ENCODE measurements at regions not wholly inside any gene's neighbourhood (a gene's known extent, or its start where the extent isn't known, plus 50 kb on each side); places are given as distances from the start of the nearest gene placed in this dataset.
"Not testable (repeated sequence)": the region's sequence is repeated elsewhere in the genome, so short reads cannot be mapped to it uniquely, and the experiment has no call there.

DNA sequence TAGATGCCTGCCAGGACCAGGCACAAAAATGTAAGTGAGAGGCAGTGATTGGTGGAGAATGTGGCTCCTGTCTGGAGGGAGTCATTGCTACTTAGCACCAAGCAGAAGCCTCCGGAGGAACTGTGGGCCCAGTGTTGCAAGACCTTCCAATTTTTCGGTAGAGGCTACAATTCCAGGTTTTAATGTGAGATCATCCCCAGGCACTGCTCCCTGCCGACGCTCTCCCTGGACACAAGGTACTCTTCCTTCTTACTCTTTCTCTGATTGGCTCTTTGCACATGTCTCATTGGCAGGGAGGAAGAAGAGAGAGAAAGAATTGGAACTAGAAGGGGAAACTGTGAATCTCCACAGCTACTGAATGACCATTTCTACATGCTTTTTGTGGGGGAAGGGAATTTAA, 53.7 kb upstream of the EP300 start:
- 58 to 59% methylated on average over 4 of the region's 4 CpGs for WGBS, 2 donors
- ATAC-seq: no peak

DNA sequence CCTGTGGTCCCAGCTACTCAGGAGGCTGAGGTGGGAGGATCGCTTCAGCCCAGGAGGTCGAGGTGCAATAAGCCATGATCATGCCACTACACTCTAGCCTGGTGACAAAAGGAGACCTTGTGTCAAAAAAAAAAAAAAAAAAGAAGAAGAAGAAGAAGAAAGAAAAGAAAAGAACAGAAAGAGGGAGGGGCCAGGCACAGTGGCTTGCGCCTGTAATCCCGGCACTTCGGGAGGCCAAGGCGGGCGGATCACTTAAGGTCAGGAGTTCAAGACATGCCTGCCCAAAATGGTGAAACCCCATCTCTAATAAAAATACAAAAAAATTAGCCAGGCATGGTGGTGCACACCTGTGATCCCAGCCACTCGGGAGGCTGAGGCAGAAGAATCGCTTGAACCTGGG, 52.8 kb upstream of the EP300 start:
- H3K9me3 ChIP-seq, H3K4me3 ChIP-seq, H3K27ac ChIP-seq, H3K36me3 ChIP-seq, FAIRE-seq, DNase-seq, ATAC-seq, H3K27me3 ChIP-seq, H3K4me1 ChIP-seq: not testable (repeated sequence)
- 86 to 92% methylated on average over 9 of the region's 9 CpGs for WGBS, 2 donors
- intact Hi-C loops (cut with DNase I): loop anchor here in 1 of 3 donors (10.0 kb wide), 1 partner anchor 45 kb away; no protein-coding TSS in a partner anchor

More for the DNA sequence above, 53.7 kb upstream of the EP300 start:
- no peaks in the 10 kb centered on the region for H3K27me3 ChIP-seq
- no peaks in the 10 kb centered on the region for H3K4me1 ChIP-seq
- DNase-seq: no peak
- TF ChIP-seq, protein P1, sequence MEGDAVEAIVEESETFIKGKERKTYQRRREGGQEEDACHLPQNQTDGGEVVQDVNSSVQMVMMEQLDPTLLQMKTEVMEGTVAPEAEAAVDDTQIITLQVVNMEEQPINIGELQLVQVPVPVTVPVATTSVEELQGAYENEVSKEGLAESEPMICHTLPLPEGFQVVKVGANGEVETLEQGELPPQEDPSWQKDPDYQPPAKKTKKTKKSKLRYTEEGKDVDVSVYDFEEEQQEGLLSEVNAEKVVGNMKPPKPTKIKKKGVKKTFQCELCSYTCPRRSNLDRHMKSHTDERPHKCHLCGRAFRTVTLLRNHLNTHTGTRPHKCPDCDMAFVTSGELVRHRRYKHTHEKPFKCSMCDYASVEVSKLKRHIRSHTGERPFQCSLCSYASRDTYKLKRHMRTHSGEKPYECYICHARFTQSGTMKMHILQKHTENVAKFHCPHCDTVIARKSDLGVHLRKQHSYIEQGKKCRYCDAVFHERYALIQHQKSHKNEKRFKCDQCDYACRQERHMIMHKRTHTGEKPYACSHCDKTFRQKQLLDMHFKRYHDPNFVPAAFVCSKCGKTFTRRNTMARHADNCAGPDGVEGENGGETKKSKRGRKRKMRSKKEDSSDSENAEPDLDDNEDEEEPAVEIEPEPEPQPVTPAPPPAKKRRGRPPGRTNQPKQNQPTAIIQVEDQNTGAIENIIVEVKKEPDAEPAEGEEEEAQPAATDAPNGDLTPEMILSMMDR (IDR thresholded peaks at IDR 0.05): no peak
- H3K4me3 ChIP-seq: no peak overlapping the region
- H3K27ac ChIP-seq: no peak overlapping the region
- intact Hi-C loops (cut with DNase I): loop anchor here in 1 of 3 donors (10.0 kb wide), 1 partner anchor 46 kb away; no protein-coding TSS in a partner anchor
- no peaks in the 10 kb centered on the region for H3K9me3 ChIP-seq
- FAIRE-seq: no peak
- H3K36me3 ChIP-seq: no peaks in the 10 kb centered on the region

DNA sequence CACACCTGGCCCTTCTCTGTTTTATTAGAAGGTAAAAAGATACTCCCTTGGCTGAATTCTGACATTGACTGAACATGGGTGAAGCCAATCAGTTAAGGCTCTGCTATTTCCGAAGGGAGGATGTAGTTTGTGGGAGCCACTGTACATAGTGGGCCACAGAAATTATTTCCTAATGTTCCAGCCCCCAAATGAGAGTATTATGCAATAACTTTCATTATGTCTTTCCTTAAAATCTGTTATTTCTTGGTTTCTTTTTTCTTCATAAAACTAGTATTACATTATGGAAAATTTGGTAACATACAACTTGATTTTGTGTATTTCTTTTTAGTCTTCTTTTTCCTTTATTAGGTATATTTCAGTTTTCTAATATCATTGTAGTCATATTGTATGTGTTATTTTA, 51.9 kb upstream of the EP300 start:
- intact Hi-C loops (cut with DNase I): no loop called here
- Histone ChIP-seq H3K9me3 (no peaks in the 10 kb centered on the region), H3K27me3 (no peaks in the 10 kb centered on the region), H3K4me3 (no peak overlapping the region), H3K27ac (no peak overlapping the region), H3K36me3 (no peaks in the 10 kb centered on the region), H3K4me1 (no peaks in the 10 kb centered on the region)
- DNase-seq (no peak), FAIRE-seq (no peak), ATAC-seq (no peak)
- 69 to 71% methylated on average over 1 of the region's 1 CpG for WGBS, 2 donors
- TF ChIP-seq, protein P1 (IDR thresholded peaks at IDR 0.05): no peak

DNA sequence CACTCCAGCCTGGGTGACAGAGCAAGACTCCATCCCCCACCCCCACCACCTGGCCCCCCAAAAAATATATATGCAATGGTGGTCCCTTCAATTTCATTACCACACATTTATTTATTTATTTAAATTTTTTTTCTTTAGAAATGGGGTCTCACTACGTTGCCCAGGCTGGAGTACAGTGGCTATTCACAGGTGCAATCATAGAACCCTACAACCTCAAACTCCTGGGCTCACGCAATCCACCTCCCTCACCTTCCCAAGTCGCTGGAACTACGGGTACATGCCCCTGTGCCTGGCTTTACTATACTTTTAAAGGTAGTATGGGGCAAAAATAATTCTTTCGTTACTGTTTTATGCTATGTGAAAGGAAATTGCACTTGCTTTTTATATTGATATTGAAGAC, 50.9 kb upstream of the EP300 start:
- H3K27ac ChIP-seq: no peak overlapping the region
- 88% methylated on average over 5 of the region's 5 CpGs for WGBS, 2 donors
- H3K36me3 ChIP-seq: no peaks in the 10 kb centered on the region
- ATAC-seq: no peak
- no peaks in the 10 kb centered on the region for H3K27me3 ChIP-seq
- TF ChIP-seq, protein P1 (IDR thresholded peaks at IDR 0.05): no peak
- no peak overlapping the region for H3K4me3 ChIP-seq
- no peak for DNase-seq
- no peak for FAIRE-seq
- H3K4me1 ChIP-seq: no peaks in the 10 kb centered on the region
- H3K9me3 ChIP-seq: no peaks in the 10 kb centered on the region
- intact Hi-C loops (cut with DNase I): no loop called here

Measured in pancreas (tissue), 10 donors.